Psoas muscle (tissue), 7 donors: ENCODE measurements at regions not wholly inside any gene's neighbourhood (a gene's known extent, or its start where the extent isn't known, plus 50 kb on each side); places are given as distances from the start of the nearest gene placed in this dataset.
"Not testable (repeated sequence)": the region's sequence is repeated elsewhere in the genome, so short reads cannot be mapped to it uniquely, and the experiment has no call there.

Experiments used
- ATAC-seq, 4 donors: fragments of 200-7000 bp; cut with Tn5 transposase; one replicate each; pipeline ENCODE4 v1.9.1; 2020; ENCODE audit warnings: moderate library complexity in 3 of 4, mild to moderate bottlenecking in 2 of 4
- DNase-seq, 2 donors: peaks; one replicate each; pipeline ENCODE4 v3.0.0-alpha.2; 2020
- H3K27ac ChIP-seq: fragments of 200-600 bp; one replicate; pipeline ENCODE4 v1.8.0; 2022
- H3K27me3 ChIP-seq, 3 donors: fragments of 200-600 bp in 1 of 3; one replicate each; pipeline versions ENCODE4 v1.6.1 to v1.8.0; 2013 to 2022; ENCODE audit warnings: low read length in 2 of 3, mild to moderate bottlenecking in 2 of 3, moderate library complexity in 1 of 3; ENCODE audit not compliant: insufficient read depth in 3 of 3
- H3K36me3 ChIP-seq, 2 donors: fragments of 200-600 bp in 1 of 2; one replicate each; pipeline versions ENCODE4 v1.6.1 to v1.8.0; 2013 to 2022; ENCODE audit warnings: low read depth in 1 of 2, mild to moderate bottlenecking in 1 of 2, moderate library complexity in 1 of 2; ENCODE audit not compliant: insufficient read depth in 1 of 2
- H3K4me1 ChIP-seq: fragments of 200-600 bp; one replicate; pipeline ENCODE4 v1.8.0; 2022
- H3K4me3 ChIP-seq: fragments of 200-600 bp; one replicate; pipeline ENCODE4 v1.8.0; 2022; ENCODE audit warnings: mild to moderate bottlenecking
- H3K9me3 ChIP-seq: fragments of 200-600 bp; one replicate; pipeline ENCODE4 v1.8.0; 2022
- CTCF ChIP-seq: fragments of 200-600 bp; IDR thresholded peaks from one replicate; pipeline ENCODE4 v1.8.0; 2022; ENCODE audit warnings: antibody characterized with exemption
- WGBS, 3 donors: extraction: QIAGEN DNeasy Blood & Tissue Kit; methylation state at CpG; one replicate each; pipeline versions ENCODE4 v1.1.6 to v1.1.7; 2013; 5-methylcytosine and 5-hydroxymethylcytosine counted together
- intact Hi-C, 2 donors: fragments of 100-400 bp; cut with DNase I; formaldehyde crosslinking; loops; one replicate each; pipeline versions ENCODE4 v1.11.0 to v1.14.2; 2022
- donor health status: healthy with polysubstance abuse.
- donor health status: DM: no; HTN: no; CAD: no; lungs with moderate emphysema.
- donor health status: Bipolar disorder and iron deficiency.
- donor health status: healthy.
- donor health status: DM: yes; HTN: yes; CAD: no.
- donor health status: DM: no; HTN: no; CAD: no.
- donor health status: DM: yes; HTN: yes; CAD: no.

GRCh38 chr12:114063435-114063834, 97.3 kb upstream of the RBM19 start:
- no peak for ATAC-seq
- H3K4me1 ChIP-seq = no peaks in the 10 kb centered on the region
- H3K27ac ChIP-seq = no peak overlapping the region
- 84 to 89% (median 88%) methylated on average over 3 of the region's 3 CpGs for WGBS, 3 donors
- no peaks in the 10 kb centered on the region for H3K9me3 ChIP-seq
- H3K27me3 ChIP-seq = peaks cover 0 to 3% (median 0%) of the 10 kb centered on the region in 3 donors
- TF ChIP-seq CTCF = no peak
- intact Hi-C loops = no loop called here
- no peak overlapping the region for H3K4me3 ChIP-seq
- H3K36me3 ChIP-seq = no peaks in the 10 kb centered on the region
- DNase-seq = no peak

- WGBS, 3 donors = 64 to 76% (median 70%) methylated on average over 8 of the region's 8 CpGs
Observed at GRCh38 chr12:114056351-114056750, 90.2 kb upstream of the RBM19 start.

GRCh38 chr12:114054982-114055381, 88.9 kb upstream of the RBM19 start:
- no peak overlapping the region for H3K4me3 ChIP-seq
- DNase-seq = no peak
- H3K4me1 ChIP-seq = no peaks in the 10 kb centered on the region
- TF ChIP-seq CTCF = no peak
- H3K36me3 ChIP-seq = no peaks in the 10 kb centered on the region
- 74 to 81% (median 74%) methylated on average over 7 of the region's 7 CpGs for WGBS, 3 donors
- no peak for ATAC-seq
- no peak overlapping the region for H3K27ac ChIP-seq
- intact Hi-C loops = no loop called here
- H3K27me3 ChIP-seq = no peaks in the 10 kb centered on the region
- no peaks in the 10 kb centered on the region for H3K9me3 ChIP-seq

More at GRCh38 chr12:114056351-114056750, 90.2 kb upstream of the RBM19 start:
- H3K27me3 ChIP-seq, H3K4me3 ChIP-seq, DNase-seq, H3K27ac ChIP-seq, H3K4me1 ChIP-seq, intact Hi-C loops, H3K9me3 ChIP-seq, H3K36me3 ChIP-seq, ATAC-seq: not testable (repeated sequence)

- Histone ChIP-seq H3K4me3 (no peak overlapping the region), H3K9me3 (no peaks in the 10 kb centered on the region), H3K27me3 (peaks cover 0 to 4% (median 0%) of the 10 kb centered on the region in 3 donors), H3K36me3 (no peaks in the 10 kb centered on the region), H3K27ac (no peak overlapping the region), H3K4me1 (no peaks in the 10 kb centered on the region)
- TF ChIP-seq CTCF = no peak
- no peak for DNase-seq
- 35 to 40% (median 36%) methylated on average over 6 of the region's 6 CpGs for WGBS, 3 donors
- intact Hi-C loops = no loop called here
- no peak for ATAC-seq
Observed at GRCh38 chr12:114046236-114046998, 80.3 kb upstream of the RBM19 start.

- WGBS, 3 donors = 33 to 43% (median 39%) methylated on average over 7 of the region's 7 CpGs
- TF ChIP-seq CTCF = no peak
- intact Hi-C loops = no loop called here
Observed at GRCh38 chr12:114045349-114045748, 79.2 kb upstream of the RBM19 start.

More at GRCh38 chr12:114045349-114045748, 79.2 kb upstream of the RBM19 start:
- no peak for DNase-seq
- no peak overlapping the region for H3K27ac ChIP-seq
- peaks cover 0 to 4% (median 0%) of the 10 kb centered on the region in 3 donors for H3K27me3 ChIP-seq
- no peaks in the 10 kb centered on the region for H3K9me3 ChIP-seq
- ATAC-seq = no peak
- H3K36me3 ChIP-seq = no peaks in the 10 kb centered on the region
- H3K4me1 ChIP-seq = no peaks in the 10 kb centered on the region
- no peak overlapping the region for H3K4me3 ChIP-seq
